DOHH2 (cell line): ENCODE measurements at regions not wholly inside any gene's neighbourhood (a gene's known extent, or its start where the extent isn't known, plus 50 kb on each side); places are given as distances from the start of the nearest gene placed in this dataset.

Source experiments
- H3F3A ChIP-seq: fragments of 200-600 bp; sonication (generic), shearing (Covaris generic); 2 replicates; pipeline ENCODE4 v1.6.0; 2016; ENCODE audit warnings: antibody characterized with exemption, mild to moderate bottlenecking; ENCODE audit not compliant: control insufficient read depth, insufficient read depth
- H3K27ac ChIP-seq: fragments of 200-600 bp; sonication (generic); 2 replicates; pipeline ENCODE4 v1.5.1; 2014; ENCODE audit warnings: low read depth, mild to moderate bottlenecking, low read length, moderate library complexity
- H3K27me3 ChIP-seq: fragments of 200-600 bp; sonication (generic); 2 replicates; pipeline ENCODE4 v1.6.1; 2014; ENCODE audit warnings: mild to moderate bottlenecking, low read length, mixed read lengths; ENCODE audit not compliant: control insufficient read depth
- H3K36me3 ChIP-seq: fragments of 200-600 bp; sonication (generic); 2 replicates; pipeline ENCODE4 v1.6.1; 2014; ENCODE audit warnings: mild to moderate bottlenecking, low read length, moderate library complexity, mixed read lengths; ENCODE audit not compliant: control insufficient read depth
- H3K4me1 ChIP-seq: fragments of 200-600 bp; sonication (generic); 2 replicates; pipeline ENCODE4 v1.6.1; 2014; ENCODE audit warnings: mild to moderate bottlenecking, low read length, mixed read lengths; ENCODE audit not compliant: control insufficient read depth
- H3K4me2 ChIP-seq: fragments of 200-600 bp; sonication (generic); 2 replicates; pipeline ENCODE4 v1.6.0; 2014; ENCODE audit warnings: mild to moderate bottlenecking, low read length, moderate library complexity
- H3K4me3 ChIP-seq: fragments of 200-600 bp; sonication (generic); 2 replicates; pipeline ENCODE4 v1.5.1; 2014; ENCODE audit warnings: mild to moderate bottlenecking, low read length, mixed read lengths
- H3K79me2 ChIP-seq: fragments of 200-600 bp; sonication (generic); 2 replicates; pipeline ENCODE4 v1.6.1; 2014; ENCODE audit warnings: mild to moderate bottlenecking, low read length, mixed read lengths; ENCODE audit not compliant: control insufficient read depth
- H3K9me2 ChIP-seq: fragments of 200-600 bp; sonication (generic); replicated peaks from 2 replicates; pipeline ENCODE4 v1.6.1; 2014; ENCODE audit warnings: mild to moderate bottlenecking, low read length, mixed read lengths; ENCODE audit not compliant: control insufficient read depth
- H3K9me3 ChIP-seq: fragments of 200-600 bp; sonication (generic); 2 replicates; pipeline ENCODE4 v1.6.1; 2014; ENCODE audit warnings: antibody characterized with exemption, low read length, mixed read lengths; ENCODE audit not compliant: control insufficient read depth, insufficient read depth
- H4K20me1 ChIP-seq: fragments of 200-600 bp; sonication (generic); 2 replicates; pipeline ENCODE4 v1.6.0; 2014; ENCODE audit warnings: low read depth, mild to moderate bottlenecking, antibody characterized with exemption, low read length, moderate library complexity; ENCODE audit not compliant: control insufficient read depth, insufficient read depth
- EZH2phosphoT487 ChIP-seq: fragments of 200-600 bp; sonication (generic); IDR thresholded peaks from 2 replicates; pipeline ENCODE4 v1.6.1; 2017; ENCODE audit warnings: borderline replicate concordance, mild to moderate bottlenecking, antibody characterized with exemption, low read length, moderate library complexity, mixed read lengths
- TF ChIP-seq, protein P1 (sequence below): fragments of 200-600 bp; sonication (generic); IDR thresholded peaks from one replicate; pipeline ENCODE4 v1.5.1; 2014; ENCODE audit warnings: antibody characterized with exemption, mild to moderate bottlenecking, low read depth, low read length; ENCODE audit not compliant: poor library complexity, severe bottlenecking

DNA sequence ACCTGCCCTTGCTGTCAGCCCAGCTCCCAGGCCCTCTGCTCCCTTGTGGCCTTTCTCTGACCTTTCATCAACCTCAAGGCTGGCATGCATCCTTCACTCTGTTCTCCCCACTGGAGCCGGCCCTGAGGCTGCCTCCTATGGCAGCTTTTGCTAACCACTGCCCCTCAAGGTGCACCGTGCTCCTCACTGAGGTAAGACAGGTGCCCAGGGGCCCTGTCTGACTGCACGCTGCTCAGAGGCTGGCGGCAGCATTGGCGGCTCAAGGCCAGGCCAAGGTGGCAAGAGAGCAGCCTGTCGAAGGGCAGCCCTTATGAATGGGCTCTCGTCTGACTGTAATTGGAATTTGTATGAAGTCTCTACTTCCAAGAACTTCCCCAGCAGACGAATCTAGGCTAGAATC is 172.6 kb downstream of the ZNF248 start:
- H3K36me3 ChIP-seq = no peaks in the 10 kb centered on the region
- H3K9me2 ChIP-seq = no peaks in the 10 kb centered on the region
- peaks cover 9% of the 10 kb centered on the region; the same call in 1 of the 2 replicates for H3K9me3 ChIP-seq
- H3K4me2 ChIP-seq = no peak overlapping the region
- no peaks in the 10 kb centered on the region for H3K4me1 ChIP-seq
- no peaks in the 10 kb centered on the region for H4K20me1 ChIP-seq
- H3K27me3 ChIP-seq = no peaks in the 10 kb centered on the region
- TF ChIP-seq, protein P1, sequence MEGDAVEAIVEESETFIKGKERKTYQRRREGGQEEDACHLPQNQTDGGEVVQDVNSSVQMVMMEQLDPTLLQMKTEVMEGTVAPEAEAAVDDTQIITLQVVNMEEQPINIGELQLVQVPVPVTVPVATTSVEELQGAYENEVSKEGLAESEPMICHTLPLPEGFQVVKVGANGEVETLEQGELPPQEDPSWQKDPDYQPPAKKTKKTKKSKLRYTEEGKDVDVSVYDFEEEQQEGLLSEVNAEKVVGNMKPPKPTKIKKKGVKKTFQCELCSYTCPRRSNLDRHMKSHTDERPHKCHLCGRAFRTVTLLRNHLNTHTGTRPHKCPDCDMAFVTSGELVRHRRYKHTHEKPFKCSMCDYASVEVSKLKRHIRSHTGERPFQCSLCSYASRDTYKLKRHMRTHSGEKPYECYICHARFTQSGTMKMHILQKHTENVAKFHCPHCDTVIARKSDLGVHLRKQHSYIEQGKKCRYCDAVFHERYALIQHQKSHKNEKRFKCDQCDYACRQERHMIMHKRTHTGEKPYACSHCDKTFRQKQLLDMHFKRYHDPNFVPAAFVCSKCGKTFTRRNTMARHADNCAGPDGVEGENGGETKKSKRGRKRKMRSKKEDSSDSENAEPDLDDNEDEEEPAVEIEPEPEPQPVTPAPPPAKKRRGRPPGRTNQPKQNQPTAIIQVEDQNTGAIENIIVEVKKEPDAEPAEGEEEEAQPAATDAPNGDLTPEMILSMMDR = no peak
- no peak for TF ChIP-seq EZH2phosphoT487
- no peaks in the 10 kb centered on the region for H3F3A ChIP-seq
- H3K79me2 ChIP-seq = no peaks in the 10 kb centered on the region
- no peak overlapping the region for H3K27ac ChIP-seq
- H3K4me3 ChIP-seq = no peak overlapping the region

DNA sequence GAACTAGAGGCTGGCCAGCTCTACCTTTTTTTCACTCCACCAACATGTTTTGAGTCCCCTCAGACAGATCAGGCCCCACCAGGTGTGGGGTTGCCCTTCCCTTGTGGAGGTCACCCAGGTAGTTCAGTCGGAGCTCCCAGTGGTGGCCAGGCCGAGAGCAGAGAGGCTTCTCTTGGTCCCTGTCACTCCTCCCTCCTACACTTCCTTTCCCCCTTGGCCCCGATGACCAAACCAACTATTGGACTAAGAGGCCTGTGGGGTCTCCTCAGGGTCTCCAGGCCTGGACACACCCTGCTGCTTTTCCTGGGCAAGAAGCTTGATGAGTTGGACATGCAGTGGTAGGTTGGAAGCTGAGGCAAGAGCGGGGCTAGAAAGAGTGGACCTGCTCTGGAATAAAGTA is 174.8 kb downstream of the ZNF248 start:
- Histone ChIP-seq H3K79me2 (no peaks in the 10 kb centered on the region), H3K27ac (no peak overlapping the region), H4K20me1 (no peaks in the 10 kb centered on the region), H3K27me3 (no peaks in the 10 kb centered on the region), H3F3A (no peaks in the 10 kb centered on the region), H3K36me3 (no peaks in the 10 kb centered on the region), H3K4me1 (no peaks in the 10 kb centered on the region), H3K4me3 (no peak overlapping the region), H3K4me2 (no peak overlapping the region), H3K9me2 (no peaks in the 10 kb centered on the region), H3K9me3 (peaks cover 11% of the 10 kb centered on the region; the same call in 1 of the 2 replicates)
- TF ChIP-seq EZH2phosphoT487 = no peak
- TF ChIP-seq, protein P1 = no peak

DNA sequence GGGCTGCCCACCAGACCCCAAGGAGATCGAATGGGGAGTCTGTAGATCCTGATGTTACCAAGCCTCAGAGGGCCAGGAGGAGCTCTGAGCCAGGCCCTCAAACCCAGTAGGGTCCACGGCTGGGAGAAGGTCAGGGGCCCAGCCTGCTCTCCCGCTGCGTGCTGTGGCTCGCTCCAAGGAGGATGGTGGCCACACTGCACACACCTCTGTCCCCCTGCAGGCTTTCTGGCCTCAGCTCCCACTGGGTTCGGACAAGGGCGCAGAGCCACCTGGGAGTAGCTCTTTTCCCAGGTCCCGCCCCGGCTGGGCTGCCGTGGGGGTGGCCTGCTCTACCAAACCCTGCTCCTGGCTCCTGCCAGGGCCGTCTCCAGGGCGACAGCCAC is 175.8 kb downstream of the ZNF248 start:
- Histone ChIP-seq H3K9me3 (peaks cover 11% of the 10 kb centered on the region; the same call in 1 of the 2 replicates), H3F3A (no peaks in the 10 kb centered on the region), H3K79me2 (no peaks in the 10 kb centered on the region), H3K27ac (no peak overlapping the region), H3K4me3 (no peak overlapping the region), H3K4me2 (no peak overlapping the region), H3K36me3 (no peaks in the 10 kb centered on the region), H4K20me1 (no peaks in the 10 kb centered on the region), H3K9me2 (no peaks in the 10 kb centered on the region), H3K27me3 (no peaks in the 10 kb centered on the region), H3K4me1 (no peaks in the 10 kb centered on the region)
- no peak for TF ChIP-seq EZH2phosphoT487
- TF ChIP-seq, protein P1 = no peak
